Esophagus squamous epithelium (tissue), 4 donors: ENCODE measurements at regions not wholly inside any gene's neighbourhood (a gene's known extent, or its start where the extent isn't known, plus 50 kb on each side); places are given as distances from the start of the nearest gene placed in this dataset.

Experiments used
- POLR2A ChIP-seq, 4 donors: fragments of 450-650 bp; IDR thresholded peaks; one replicate each; pipeline ENCODE4 v1.6.1; 2017; ENCODE audit warnings: antibody characterized with exemption in 4 of 4, mild to moderate bottlenecking in 4 of 4, moderate library complexity in 3 of 4
- TF ChIP-seq, protein P1 (sequence below), 6 experiments: fragments of 450-650 bp in 4 of 6; fragments of 200-600 bp in 2 of 6; sonication (generic) in 2 of 6; IDR thresholded peaks; one replicate each; pipeline ENCODE4 v1.5.1; 2016 to 2019; ENCODE audit warnings: antibody characterized with exemption in 6 of 6, mild to moderate bottlenecking in 4 of 6, moderate library complexity in 4 of 6

DNA sequence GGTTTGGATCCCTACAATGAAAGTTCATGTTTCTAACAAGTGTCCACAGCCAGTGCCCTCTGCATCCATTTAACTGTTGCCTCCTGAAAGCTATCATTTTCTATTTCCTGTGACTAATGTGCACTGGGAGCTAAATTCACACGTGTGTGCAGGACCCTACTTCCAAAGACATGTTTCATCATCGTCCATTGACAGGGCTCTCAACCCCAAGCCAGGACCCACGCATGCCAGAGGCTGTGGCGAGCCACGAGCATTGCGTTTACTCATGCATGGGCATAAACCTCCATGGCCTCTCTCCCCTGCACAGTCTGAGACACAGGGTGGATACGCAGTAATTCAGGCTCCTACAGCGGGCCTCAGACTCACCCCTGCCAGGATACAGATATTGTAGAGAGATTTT is 153.2 kb downstream of the MAFB start:
- TF ChIP-seq, protein P1, sequence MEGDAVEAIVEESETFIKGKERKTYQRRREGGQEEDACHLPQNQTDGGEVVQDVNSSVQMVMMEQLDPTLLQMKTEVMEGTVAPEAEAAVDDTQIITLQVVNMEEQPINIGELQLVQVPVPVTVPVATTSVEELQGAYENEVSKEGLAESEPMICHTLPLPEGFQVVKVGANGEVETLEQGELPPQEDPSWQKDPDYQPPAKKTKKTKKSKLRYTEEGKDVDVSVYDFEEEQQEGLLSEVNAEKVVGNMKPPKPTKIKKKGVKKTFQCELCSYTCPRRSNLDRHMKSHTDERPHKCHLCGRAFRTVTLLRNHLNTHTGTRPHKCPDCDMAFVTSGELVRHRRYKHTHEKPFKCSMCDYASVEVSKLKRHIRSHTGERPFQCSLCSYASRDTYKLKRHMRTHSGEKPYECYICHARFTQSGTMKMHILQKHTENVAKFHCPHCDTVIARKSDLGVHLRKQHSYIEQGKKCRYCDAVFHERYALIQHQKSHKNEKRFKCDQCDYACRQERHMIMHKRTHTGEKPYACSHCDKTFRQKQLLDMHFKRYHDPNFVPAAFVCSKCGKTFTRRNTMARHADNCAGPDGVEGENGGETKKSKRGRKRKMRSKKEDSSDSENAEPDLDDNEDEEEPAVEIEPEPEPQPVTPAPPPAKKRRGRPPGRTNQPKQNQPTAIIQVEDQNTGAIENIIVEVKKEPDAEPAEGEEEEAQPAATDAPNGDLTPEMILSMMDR (IDR thresholded peaks at IDR 0.05), result no peak
- TF ChIP-seq POLR2A (IDR thresholded peaks at IDR 0.05), result no peak
